H1 (cell line): ENCODE measurements at regions not wholly inside any gene's neighbourhood (a gene's known extent, or its start where the extent isn't known, plus 50 kb on each side); places are given as distances from the start of the nearest gene placed in this dataset.

Source experiments
- GABPA ChIP-seq: IDR thresholded peaks from 2 replicates; pipeline ENCODE4 v1.6.1; 2011; ENCODE audit warnings: mild to moderate bottlenecking, low read length, moderate library complexity, borderline replicate concordance; ENCODE audit not compliant: insufficient read depth
- TEAD4 ChIP-seq: IDR thresholded peaks from 2 replicates; pipeline ENCODE4 v1.6.1; 2012; ENCODE audit warnings: low read depth, low read length, inconsistent platforms, mixed read lengths

DNA sequence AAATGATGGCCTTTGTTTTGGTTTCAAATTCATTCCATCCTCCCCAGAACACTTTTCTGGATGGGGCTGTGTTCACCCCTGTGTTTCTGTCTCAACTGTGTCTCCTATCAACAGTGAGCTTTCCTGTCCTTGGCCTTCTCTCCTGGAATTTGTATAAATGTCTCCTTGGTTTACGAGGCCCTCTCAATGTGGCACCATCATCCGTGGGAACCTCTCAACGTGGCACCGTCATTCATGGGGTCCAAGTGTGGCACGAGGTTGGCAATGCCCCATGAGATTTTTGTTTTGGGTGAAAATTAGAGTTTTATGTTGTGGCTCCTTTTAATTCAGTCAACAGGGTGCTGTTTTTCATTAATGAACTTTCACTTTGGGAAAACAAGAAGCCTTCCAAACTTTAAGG is 280.7 kb upstream of the SALL3 start (continued):
- TF ChIP-seq TEAD4 (no peak), GABPA (no peak)
